SK-N-MC (cell line): ENCODE measurements at regions not wholly inside any gene's neighbourhood (a gene's known extent, or its start where the extent isn't known, plus 50 kb on each side); places are given as distances from the start of the nearest gene placed in this dataset.

Experiments used
- EZH2 ChIP-seq: fragments of 200-600 bp; sonication (generic); IDR thresholded peaks from one replicate; pipeline ENCODE4 v1.6.1; 2017; ENCODE audit warnings: antibody characterized with exemption
- FOXP2 ChIP-seq: optimal IDR thresholded peaks from 2 replicates; pipeline ENCODE3; 2011; ENCODE audit warnings: mild to moderate bottlenecking, moderate library complexity; ENCODE audit not compliant: insufficient read depth; ENCODE audit errors: extremely low read length, control extremely low read depth
- POLR2AphosphoS5 ChIP-seq: IDR thresholded peaks from 2 replicates; pipeline ENCODE4 v1.6.1; 2012; ENCODE audit warnings: mild to moderate bottlenecking, low read depth, low read length, borderline replicate concordance

GRCh38 chr10:44513591-44513990 lies 128.7 kb upstream of the CXCL12 start:
- TF ChIP-seq POLR2AphosphoS5 (no peak), EZH2 (no peak), FOXP2 (no peak)
